Fibroblast of skin of abdomen (primary cell): ENCODE measurements at regions not wholly inside any gene's neighbourhood (a gene's known extent, or its start where the extent isn't known, plus 50 kb on each side); places are given as distances from the start of the nearest gene placed in this dataset.
A peak's percentile ranks its signal among the peaks of the same experiment; 100 is the strongest.

Experiments
- DNase-seq: peaks from one replicate; pipeline ENCODE4 v3.0.0-alpha.2; 2013

DNA sequence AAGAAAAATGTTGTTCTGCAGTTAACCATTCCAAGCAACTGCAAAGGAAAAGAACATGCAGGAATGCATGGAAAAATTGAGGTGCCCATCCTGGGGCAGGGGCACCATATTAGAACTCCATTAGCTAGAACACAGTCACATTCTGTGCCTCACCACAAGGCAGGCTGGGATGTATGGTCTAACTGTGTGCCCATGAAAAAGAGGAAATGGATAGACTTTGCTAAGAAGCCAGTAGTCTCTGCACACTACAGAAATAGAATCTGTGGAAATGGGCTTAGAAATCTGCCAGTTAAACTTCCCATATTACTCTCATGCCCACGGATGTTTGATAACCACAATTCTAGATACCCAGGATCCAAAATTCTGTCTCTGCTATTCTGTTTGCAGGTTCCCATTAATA is 423.8 kb upstream of the SMARCA2 start:
- no peak for DNase-seq

DNA sequence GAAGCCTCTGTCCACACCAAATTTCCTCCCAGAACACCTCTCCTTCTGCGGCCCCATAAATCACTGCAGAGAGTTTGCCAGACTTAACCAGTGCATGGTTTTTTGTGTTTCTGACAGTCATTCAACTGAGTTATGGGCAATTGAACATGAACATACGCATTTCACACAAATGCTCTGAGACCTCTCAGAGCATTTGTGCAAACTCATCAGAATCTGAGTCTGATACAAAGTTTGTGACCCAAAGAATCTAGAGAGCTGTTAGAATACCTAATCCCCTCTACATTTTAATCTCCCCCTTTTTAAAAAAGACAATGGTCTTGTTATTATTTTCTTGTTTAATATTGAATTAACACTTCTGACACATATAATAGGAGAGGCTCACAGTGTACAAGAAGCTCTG is 416.9 kb upstream of the SMARCA2 start:
- DNase-seq = no peak

GRCh38 chr9:1599961-1600360 is 415.2 kb upstream of the SMARCA2 start:
- no peak for DNase-seq

DNA sequence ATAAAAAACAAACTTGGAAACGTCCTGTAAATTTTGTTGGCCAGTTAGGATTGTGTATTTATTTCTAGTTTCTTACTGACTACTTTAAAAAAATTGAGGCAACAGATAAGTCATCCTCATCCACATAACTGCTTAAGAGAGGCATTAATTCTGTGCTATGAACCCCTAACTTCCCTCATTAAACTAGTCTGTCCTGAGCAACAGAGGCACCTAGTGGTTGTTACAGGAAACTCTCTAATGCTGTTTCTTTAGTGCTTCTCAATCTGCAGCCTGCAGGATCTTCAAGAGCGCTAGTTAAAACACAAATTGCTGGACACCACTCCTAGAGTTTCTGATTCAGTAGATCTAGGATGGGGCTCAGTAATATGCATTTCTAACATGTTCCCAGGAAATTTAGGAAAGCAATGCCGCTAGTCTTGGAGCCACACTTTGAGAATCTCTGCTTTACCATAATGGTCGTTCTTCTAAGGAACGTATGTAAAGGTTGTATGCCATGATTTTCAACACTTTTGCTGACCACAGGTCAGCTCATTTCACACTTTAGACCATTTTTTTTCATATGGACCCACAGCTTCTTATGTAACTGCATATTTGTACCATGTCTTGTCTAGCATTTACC is 410.1 kb upstream of the SMARCA2 start:
- DNase-seq = peak; percentile 6

DNA sequence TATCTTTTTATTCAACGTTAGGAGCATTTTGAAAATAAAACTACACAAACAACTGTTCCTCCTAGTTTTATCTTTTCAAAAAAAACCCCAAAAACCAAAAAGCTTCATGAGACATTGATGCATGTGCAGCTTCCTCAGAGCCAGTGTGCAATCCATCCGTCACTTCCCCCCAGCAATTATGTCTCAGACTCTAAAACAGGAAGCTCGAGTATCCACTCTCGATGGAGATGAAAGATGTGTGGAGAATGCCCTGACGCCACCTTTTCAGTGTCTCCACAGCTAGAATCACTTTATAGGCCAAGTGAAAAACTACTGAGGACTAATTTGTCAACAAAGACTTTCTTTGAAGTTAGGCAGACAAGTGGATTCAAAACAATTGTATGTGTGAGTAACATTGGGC is 408.9 kb upstream of the SMARCA2 start:
- DNase-seq = no peak

DNA sequence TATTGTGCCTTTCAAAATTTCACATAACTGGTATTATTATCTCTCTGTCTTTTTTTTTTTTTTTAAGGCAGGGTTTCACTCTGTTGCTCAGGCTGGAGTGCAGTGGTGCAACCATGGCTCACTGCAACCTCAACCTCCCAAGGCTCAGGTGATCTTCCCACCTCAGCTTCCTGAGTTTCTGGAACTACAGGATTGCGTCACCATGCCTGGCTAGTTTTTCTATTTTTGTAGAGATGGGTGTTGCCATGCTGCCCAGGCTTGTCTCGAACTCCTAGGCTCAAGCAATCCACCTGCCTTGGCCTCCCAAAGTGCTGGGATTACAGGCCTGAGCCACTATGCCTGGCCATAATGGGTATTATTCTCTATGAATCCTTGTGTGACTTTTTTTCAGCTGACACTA is 402.3 kb upstream of the SMARCA2 start:
- DNase-seq = no peak

DNA sequence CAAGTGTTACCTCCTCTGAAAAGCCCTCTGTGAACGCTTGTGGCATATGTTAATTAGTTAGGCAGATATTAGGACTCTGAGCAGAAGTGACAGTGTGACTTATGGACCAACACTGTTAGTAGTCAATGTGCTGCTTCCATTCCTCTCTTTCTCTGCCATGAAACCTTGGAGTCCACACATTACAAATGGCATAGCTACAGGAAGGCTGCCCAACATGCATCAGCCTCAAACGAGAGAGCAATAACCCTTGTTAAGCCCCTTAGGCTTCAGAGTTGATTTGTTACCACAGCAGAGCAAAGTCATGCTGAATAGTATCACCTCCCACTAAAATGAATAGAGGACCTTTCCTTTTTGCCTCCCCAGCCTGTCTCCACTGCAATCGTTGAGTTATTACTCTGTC is 397.7 kb upstream of the SMARCA2 start:
- no peak for DNase-seq

DNA sequence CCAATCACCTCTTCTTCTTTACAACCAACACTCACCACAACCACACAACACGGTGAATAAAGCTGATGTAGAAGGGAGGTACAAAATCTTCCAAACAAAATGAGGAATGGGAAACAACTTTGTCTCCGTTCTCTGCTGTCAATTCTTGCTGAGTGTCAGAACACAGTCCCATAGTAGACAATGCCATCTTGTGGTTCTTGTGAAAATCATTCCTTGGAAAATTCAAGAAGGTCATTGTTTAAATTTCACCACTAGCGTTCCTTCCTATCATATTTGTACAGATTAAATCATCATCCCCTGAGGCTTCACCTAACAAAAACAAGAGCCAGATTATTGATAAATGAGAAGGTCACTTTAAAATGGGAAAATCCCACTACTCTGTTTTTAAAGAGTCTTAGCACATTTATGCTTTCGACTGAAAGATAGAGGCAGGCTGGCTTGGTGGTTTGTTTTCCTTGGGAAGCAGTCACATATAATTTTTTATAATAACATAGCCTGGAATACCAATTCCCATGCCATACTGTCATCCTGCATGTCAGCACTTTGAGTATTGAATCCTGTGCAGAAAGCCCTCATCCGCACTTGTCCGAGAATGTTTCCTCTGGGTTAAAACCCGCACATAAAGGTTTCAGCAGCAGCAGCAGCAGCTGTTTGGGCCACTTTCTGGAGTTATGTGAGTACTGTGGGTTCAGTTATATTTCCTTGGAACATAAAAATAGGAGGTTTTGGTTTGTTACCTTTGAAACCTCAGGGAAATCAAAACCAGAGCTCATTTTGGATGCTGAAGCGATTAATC is 395.0 kb upstream of the SMARCA2 start:
- no peak for DNase-seq

DNA sequence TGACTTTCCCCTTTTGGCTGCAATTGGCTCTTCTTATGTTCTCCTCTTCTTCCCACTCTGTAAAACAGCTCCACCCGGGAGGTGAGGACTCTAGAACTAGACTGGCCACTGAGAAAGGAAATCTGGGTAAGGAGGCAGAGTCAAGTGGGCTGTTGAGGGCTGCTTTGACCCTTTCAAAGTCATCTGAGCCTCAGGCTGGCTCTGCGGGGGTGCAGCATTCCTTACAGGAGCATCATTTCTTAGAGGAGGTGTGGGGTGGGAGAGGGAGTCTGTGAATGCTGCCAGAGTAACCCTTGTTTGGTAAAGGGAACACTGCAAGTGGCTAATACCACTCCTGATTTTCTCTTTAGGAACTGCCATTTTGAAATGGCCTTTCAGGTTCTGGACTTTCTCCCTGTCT is 377.7 kb upstream of the SMARCA2 start:
- DNase-seq = no peak

GRCh38 chr9:1639166-1639565 is 376.0 kb upstream of the SMARCA2 start:
- DNase-seq = no peak

DNA sequence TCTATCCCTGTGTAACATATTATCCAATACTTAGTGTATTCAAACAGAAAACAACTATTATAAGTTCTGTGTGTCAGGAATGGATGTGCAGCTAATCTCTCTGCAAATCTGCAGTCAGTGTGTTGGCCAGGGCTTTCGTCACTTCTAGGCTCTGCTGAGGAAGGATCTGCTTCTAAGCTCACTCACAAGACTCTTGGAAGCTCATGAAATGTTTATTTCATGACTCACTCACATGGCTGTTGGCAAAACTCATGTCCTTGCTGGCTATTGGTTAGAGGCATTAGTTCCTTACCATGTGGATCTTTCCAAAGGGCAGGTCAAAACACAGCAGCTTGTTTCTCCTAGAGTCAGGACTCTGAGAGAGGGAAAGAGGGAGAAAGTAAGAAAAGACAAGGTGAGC is 367.4 kb upstream of the SMARCA2 start:
- peak; percentile 47 for DNase-seq

GRCh38 chr9:1653282-1653681 is 361.9 kb upstream of the SMARCA2 start:
- DNase-seq = no peak

GRCh38 chr9:1658661-1659362 is 356.3 kb upstream of the SMARCA2 start:
- DNase-seq = no peak

GRCh38 chr9:1659363-1659690 is 355.8 kb upstream of the SMARCA2 start:
- no peak for DNase-seq

GRCh38 chr9:1668441-1668840 is 346.7 kb upstream of the SMARCA2 start:
- DNase-seq = no peak

- no peak for DNase-seq
These were observed 341.8 kb upstream of the SMARCA2 start for GRCh38 chr9:1673300-1673699.

DNA sequence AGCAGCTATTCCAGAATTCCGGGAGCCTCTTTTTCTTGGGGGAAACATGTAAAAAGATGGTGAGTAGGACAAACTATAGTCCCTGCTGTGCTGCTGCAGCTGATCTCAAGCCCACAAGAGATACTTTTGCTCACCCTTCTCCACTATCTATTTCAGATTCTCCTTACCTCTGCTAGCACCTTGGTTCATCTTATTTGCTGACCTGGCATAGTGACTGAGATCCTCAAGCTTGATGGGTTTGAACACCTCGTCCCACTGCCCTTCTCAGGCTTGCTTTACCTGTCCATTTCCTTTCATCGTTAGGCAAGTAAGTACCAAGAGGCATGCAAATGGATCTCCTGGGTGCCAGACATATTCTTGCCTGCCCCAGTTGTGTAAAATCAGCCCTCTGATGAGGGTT is 338.4 kb upstream of the SMARCA2 start:
- DNase-seq = no peak

GRCh38 chr9:1683951-1684350 is 331.2 kb upstream of the SMARCA2 start:
- DNase-seq = no peak

DNA sequence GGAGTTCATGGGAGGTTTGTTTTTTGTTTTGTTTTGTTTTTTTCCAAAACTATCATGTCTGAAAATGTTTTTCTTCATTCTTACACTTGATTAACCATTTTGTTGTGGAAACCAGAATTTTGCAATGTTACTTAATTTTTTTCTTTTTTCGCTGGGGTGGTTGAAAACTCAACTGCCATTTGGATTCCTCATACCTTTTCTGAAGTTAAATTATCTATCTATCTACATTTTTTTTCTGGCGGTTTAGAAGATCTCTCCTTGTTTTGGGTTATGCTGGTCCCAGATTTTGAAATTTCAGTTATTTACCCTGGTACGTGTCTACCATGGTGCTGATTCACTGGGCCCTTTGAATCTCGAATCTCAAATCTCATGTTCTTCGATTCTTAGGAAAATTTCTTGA is 316.2 kb upstream of the SMARCA2 start:
- DNase-seq = no peak

- DNase-seq = no peak
These were observed 314.0 kb upstream of the SMARCA2 start for GRCh38 chr9:1701113-1701512.

DNA sequence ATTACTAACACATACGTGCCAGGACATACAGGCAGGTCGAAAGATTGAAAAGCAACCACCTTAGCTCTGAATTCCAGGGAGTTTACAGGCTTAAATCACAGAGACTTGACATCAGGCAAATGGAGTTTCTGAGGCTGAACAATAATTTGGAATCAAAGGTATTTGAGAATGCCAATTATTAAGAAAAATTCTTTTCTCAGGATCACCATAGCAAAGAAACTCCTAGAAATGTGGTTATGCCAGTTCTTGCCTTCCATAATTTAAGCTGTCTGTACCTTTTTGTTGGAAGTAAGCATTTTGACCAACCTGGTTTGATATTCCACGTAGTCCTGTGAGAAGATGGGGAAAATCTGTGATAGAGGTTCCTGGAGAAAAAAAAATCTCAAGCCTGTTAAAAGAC is 312.4 kb upstream of the SMARCA2 start:
- DNase-seq = no peak

- no peak for DNase-seq
These were observed 307.9 kb upstream of the SMARCA2 start for GRCh38 chr9:1707291-1707690.

GRCh38 chr9:1708219-1708618 is 306.9 kb upstream of the SMARCA2 start:
- no peak for DNase-seq

DNA sequence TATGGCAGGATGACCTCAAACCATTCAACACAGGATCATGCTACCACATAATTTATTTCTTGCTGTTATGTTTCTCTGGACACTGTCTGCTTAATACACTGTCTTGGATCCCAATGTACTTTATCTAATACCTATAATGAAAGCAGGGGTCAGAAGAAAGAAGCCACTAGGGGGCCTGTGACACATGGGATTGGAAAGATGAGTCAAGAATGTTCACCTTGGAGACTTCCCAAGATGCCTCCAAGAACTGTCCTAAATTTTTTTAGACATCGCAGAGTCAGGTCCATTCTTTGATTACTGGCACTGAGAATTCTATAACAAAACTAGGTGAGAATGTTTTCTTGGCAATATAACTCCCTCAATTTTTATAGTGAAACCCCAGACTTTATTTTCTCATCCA is 305.8 kb upstream of the SMARCA2 start:
- DNase-seq = no peak
